ENCODE measurements at regions not wholly inside any gene's neighbourhood (a gene's known extent, or its start where the extent isn't known, plus 50 kb on each side); places are given as distances from the start of the nearest gene placed in this dataset.

DNA sequence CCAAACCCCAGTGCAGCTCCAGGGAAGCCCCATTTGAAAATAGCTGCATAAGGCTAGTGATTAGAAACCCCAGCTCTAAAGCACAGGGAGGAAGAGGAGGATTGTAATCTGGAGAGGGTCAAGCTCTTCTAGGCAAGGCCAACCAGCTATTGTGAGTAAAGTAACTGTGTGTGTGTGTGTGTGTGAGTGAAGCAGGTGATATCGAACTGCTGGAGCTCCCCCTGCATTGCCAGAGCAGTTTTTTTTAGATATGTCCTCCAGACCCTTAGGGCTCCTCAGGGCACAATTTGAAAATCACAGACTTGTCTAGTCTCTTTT, 177.4 kb upstream of the NABP1 start:
- Histone ChIP-seq H2AFZ (ENCODE audit: low read depth, low read length) (no peak overlapping the region), H3K9me3 (replicated peaks; ENCODE audit: control insufficient read depth, insufficient read depth, low read length) (no peaks in the 10 kb centered on the region), H3K4me3 (replicated peaks in 1 of 3; ENCODE audit: insufficient read depth in 1 of 3, low read depth in 1 of 3, low read length in 3 of 3) (no peak overlapping the region), H4K20me1 (replicated peaks; ENCODE audit: control insufficient read depth, extremely low read depth, insufficient read depth, low read length) (no peaks in the 10 kb centered on the region), H3K27ac (ENCODE audit: insufficient read depth, low read depth, low read length) (no peak overlapping the region), H3K36me3 (ENCODE audit: control insufficient read depth in 2 of 2, extremely low read depth in 1 of 2, insufficient read depth in 2 of 2, low read length in 2 of 2) (no peaks in the 10 kb centered on the region), H3K9ac (replicated peaks; ENCODE audit: extremely low read depth, insufficient read depth, low read length) (no peak overlapping the region), H3K79me2 (ENCODE audit: control insufficient read depth, insufficient read depth, low read length) (no peaks in the 10 kb centered on the region), H3K4me2 (ENCODE audit: insufficient read depth, low read length) (no peak overlapping the region), H3K9me1 (replicated peaks; ENCODE audit: control insufficient read depth, extremely low read depth, insufficient read depth, low read length) (no peaks in the 10 kb centered on the region), H3K4me1 (ENCODE audit: control insufficient read depth, extremely low read depth, insufficient read depth, low read length) (no peaks in the 10 kb centered on the region), H3K27me3 (ENCODE audit: control insufficient read depth in 2 of 2, insufficient read depth in 2 of 2, low read length in 2 of 2) (no peaks in the 10 kb centered on the region)
- intact Hi-C loops (cut with micrococcal nuclease) (no loop called here), dilution Hi-C loops (cut with MboI; ENCODE audit: extremely low pct_ligation_motif_present, low sequenced_read_pairs) (no loop called here)
- no peak for DNase-seq (ENCODE audit: low read depth, low spot score)
- FAIRE-seq = no peak
- POLR2A ChIA-PET = no interaction called here
- CTCF ChIA-PET = interaction anchor here (0.6 to 6.9 kb wide), 23 partner anchors 9 to 449 kb away, joined by 3 to 149 read pairs (median 4); no protein-coding TSS in a partner anchor
- no TSS peak for BruUV-seq (replicated peaks)
- TF ChIP-seq MYC (IDR thresholded peaks at IDR 0.05; ENCODE audit: low read depth, low read length) = no peak
- TF ChIP-seq, protein P1, sequence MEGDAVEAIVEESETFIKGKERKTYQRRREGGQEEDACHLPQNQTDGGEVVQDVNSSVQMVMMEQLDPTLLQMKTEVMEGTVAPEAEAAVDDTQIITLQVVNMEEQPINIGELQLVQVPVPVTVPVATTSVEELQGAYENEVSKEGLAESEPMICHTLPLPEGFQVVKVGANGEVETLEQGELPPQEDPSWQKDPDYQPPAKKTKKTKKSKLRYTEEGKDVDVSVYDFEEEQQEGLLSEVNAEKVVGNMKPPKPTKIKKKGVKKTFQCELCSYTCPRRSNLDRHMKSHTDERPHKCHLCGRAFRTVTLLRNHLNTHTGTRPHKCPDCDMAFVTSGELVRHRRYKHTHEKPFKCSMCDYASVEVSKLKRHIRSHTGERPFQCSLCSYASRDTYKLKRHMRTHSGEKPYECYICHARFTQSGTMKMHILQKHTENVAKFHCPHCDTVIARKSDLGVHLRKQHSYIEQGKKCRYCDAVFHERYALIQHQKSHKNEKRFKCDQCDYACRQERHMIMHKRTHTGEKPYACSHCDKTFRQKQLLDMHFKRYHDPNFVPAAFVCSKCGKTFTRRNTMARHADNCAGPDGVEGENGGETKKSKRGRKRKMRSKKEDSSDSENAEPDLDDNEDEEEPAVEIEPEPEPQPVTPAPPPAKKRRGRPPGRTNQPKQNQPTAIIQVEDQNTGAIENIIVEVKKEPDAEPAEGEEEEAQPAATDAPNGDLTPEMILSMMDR (IDR thresholded peaks at IDR 0.05; ENCODE audit: extremely low read depth in 1 of 2, insufficient read depth in 1 of 2, low read depth in 1 of 2, low read length in 2 of 2) = no peak
- no peak for TF ChIP-seq POLR2AphosphoS5 (IDR thresholded peaks at IDR 0.05; ENCODE audit: insufficient read depth, low read depth, low read length)
- TF ChIP-seq, protein P2, sequence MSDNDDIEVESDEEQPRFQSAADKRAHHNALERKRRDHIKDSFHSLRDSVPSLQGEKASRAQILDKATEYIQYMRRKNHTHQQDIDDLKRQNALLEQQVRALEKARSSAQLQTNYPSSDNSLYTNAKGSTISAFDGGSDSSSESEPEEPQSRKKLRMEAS (IDR thresholded peaks at IDR 0.05; ENCODE audit: insufficient read depth, insufficient read length) = no peak

- Histone ChIP-seq H3K27me3 (ENCODE audit: control insufficient read depth in 2 of 2, insufficient read depth in 2 of 2, low read length in 2 of 2) (no peaks in the 10 kb centered on the region), H3K27ac (ENCODE audit: insufficient read depth, low read depth, low read length) (no peak overlapping the region), H2AFZ (ENCODE audit: low read depth, low read length) (no peak overlapping the region), H3K9me3 (replicated peaks; ENCODE audit: control insufficient read depth, insufficient read depth, low read length) (no peaks in the 10 kb centered on the region), H3K9ac (replicated peaks; ENCODE audit: extremely low read depth, insufficient read depth, low read length) (no peak overlapping the region), H3K79me2 (ENCODE audit: control insufficient read depth, insufficient read depth, low read length) (no peaks in the 10 kb centered on the region), H4K20me1 (replicated peaks; ENCODE audit: control insufficient read depth, extremely low read depth, insufficient read depth, low read length) (no peaks in the 10 kb centered on the region), H3K4me3 (replicated peaks in 1 of 3; ENCODE audit: insufficient read depth in 1 of 3, low read depth in 1 of 3, low read length in 3 of 3) (no peak overlapping the region), H3K4me1 (ENCODE audit: control insufficient read depth, extremely low read depth, insufficient read depth, low read length) (no peaks in the 10 kb centered on the region), H3K36me3 (ENCODE audit: control insufficient read depth in 2 of 2, extremely low read depth in 1 of 2, insufficient read depth in 2 of 2, low read length in 2 of 2) (no peaks in the 10 kb centered on the region), H3K4me2 (ENCODE audit: insufficient read depth, low read length) (no peak overlapping the region), H3K9me1 (replicated peaks; ENCODE audit: control insufficient read depth, extremely low read depth, insufficient read depth, low read length) (no peaks in the 10 kb centered on the region)
- DNase-seq (ENCODE audit: low read depth, low spot score) = no peak
- POLR2A ChIA-PET = no interaction called here
- dilution Hi-C loops (cut with MboI; ENCODE audit: extremely low pct_ligation_motif_present, low sequenced_read_pairs) (no loop called here), intact Hi-C loops (cut with micrococcal nuclease) (loop anchor here (1.0 kb wide), 5 partner anchors 202 to 336 kb away; partner anchors contain the start of gene MYO1B)
- TF ChIP-seq MYC (IDR thresholded peaks at IDR 0.05; ENCODE audit: low read depth, low read length) (no peak), POLR2A (IDR thresholded peaks at IDR 0.05; ENCODE audit: low read depth, low read length) (no peak), FOS (IDR thresholded peaks at IDR 0.05; ENCODE audit: borderline replicate concordance, insufficient read depth, low read length) (no peak), POLR2AphosphoS5 (IDR thresholded peaks at IDR 0.05; ENCODE audit: insufficient read depth, low read depth, low read length) (no peak), JUN (IDR thresholded peaks at IDR 0.05; ENCODE audit: borderline replicate concordance, insufficient read depth, insufficient read length, low read depth) (no peak), EZH2 (IDR thresholded peaks at IDR 0.05; ENCODE audit: borderline replicate concordance, low read depth, low read length, severe bottlenecking) (no peak), GATA2 (IDR thresholded peaks at IDR 0.05; ENCODE audit: insufficient read depth, insufficient read length, low read depth, low read length) (no peak)
- TF ChIP-seq, protein P1 (IDR thresholded peaks at IDR 0.05; ENCODE audit: extremely low read depth in 1 of 2, insufficient read depth in 1 of 2, low read depth in 1 of 2, low read length in 2 of 2) = no peak
- TF ChIP-seq, protein P2 (IDR thresholded peaks at IDR 0.05; ENCODE audit: insufficient read depth, insufficient read length) = no peak
- no peak for FAIRE-seq
- BruUV-seq (replicated peaks) = no TSS peak
- CTCF ChIA-PET = interaction anchor here (0.6 to 6.9 kb wide), 23 partner anchors 10 to 449 kb away, joined by 3 to 149 read pairs (median 4); no protein-coding TSS in a partner anchor
These were observed 176.9 kb upstream of the NABP1 start for GRCh38 chr2:191500884-191501560.

Measured in endothelial cell of umbilical vein (primary cell).